HK-2 (cell line): ENCODE measurements at regions not wholly inside any gene's neighbourhood (a gene's known extent, or its start where the extent isn't known, plus 50 kb on each side); places are given as distances from the start of the nearest gene placed in this dataset.
"Not testable (repeated sequence)": the region's sequence is repeated elsewhere in the genome, so short reads cannot be mapped to it uniquely, and the experiment has no call there.

Experiments used
- DNase-seq: peaks from one replicate; pipeline ENCODE4 v3.0.0-alpha.2; 2018; ENCODE audit not compliant: unreplicated experiment

DNA sequence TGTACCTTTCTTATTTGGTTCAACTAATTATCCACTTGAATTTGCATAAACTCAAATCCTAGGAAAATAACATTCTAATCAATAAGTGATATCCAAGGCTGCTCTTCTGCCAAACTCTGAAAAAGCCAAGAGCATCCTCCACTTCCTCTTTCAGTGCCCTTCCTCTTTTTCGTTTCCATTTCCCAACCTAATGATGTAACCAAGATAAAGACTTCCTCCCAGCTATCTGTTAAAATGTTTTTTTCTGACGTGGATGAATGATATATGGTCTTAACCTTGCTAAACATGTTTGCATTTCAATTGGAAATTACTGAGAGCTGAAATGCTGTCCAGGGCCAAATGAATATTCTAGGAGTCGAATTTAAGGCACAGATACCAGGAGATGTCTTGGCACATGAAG, 459.5 kb upstream of the PDE3A start:
- no peak for DNase-seq

DNA sequence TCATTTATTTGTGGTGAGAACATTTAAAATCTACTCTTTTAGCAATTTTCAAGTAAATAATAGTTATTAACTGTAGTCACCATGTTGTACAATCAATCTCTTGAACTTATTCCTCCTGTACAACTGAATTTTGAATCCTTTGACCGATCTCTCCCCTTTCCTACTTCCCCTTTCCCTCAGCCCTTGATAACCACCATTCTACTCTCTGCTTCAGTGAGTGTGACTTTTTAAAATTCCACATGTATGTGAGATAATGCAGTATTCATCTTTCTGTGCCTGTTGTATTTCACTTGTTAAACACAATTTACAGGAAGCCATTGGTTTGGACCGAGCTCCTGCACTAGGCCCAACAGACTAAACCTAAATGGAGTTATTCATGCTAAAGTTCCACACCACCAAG, 458.9 kb upstream of the PDE3A start:
- no peak for DNase-seq

DNA sequence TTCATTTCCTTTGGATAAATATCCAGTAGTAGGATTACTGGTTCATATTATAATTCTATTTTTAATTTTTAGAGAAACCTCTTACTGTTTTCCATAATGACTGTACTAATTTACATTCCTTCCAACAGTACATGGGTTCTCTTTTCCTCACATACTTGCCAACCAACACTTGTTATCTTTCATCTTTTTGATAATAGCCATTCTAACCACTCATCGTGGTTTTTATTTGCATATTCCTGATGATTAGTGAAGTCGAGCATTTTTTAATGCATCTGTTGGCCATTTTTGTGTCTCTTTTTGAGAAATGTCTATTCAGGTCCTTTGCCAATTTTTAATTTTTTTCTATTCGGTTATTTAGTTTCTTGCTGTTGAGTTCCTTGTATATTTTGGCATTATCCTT, 457.7 kb upstream of the PDE3A start:
- no peak for DNase-seq

DNA sequence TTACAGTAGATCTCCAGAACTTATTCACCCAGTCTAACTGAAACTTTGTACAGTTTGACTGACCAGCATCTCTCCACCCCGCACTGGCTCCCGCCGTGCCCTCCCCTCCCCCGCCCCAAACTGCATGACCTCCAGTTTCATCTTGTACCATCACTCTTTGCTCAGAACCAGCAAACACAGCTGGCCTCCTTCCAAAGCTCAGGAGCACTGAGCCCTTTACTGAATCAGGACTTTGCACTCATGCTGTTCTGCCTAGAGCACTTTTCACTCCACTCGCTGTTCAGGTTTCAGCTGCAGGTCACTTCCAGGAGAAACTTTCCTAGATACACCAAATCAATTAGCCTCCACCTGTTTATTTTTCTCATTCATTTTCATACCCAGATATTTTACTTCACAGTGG, 455.3 kb upstream of the PDE3A start:
- DNase-seq, result no peak

DNA sequence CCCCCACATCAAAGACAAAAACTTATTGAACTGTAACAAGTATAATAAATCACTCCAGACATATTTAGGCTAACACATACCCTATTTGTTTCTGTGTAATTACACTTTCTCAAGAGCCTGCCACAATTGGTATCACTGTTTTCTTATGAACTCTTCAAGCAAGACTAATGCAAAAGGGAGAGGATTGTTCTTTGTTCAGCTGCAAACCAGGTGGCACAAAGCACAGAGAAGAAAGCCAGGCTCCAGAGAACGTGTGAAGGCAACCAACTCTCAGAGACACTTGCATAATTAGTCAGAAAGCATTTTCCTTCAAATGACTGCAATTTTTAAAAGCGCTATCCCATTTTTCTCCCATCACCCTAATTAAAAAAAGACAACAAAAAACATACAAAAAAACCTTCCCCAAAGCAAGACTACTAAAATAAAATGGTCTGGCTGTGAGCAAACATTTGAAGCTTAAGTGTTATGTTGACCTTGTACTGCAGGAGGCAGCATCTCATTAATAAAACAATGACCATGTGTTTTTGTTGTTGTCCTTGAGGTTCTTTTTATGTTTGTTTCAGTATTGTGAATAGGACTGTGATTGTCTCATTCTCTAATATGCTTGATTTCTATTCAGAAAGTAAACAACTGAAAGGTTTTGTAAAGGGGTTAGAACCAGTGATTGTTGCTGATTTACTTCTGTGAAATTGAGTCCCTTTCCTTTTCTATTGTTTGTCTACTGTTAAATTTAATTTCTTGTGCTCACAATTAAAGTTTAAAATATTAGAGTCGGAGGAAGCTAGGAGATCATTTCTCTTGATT, 452.7 kb upstream of the PDE3A start:
- no peak for DNase-seq

DNA sequence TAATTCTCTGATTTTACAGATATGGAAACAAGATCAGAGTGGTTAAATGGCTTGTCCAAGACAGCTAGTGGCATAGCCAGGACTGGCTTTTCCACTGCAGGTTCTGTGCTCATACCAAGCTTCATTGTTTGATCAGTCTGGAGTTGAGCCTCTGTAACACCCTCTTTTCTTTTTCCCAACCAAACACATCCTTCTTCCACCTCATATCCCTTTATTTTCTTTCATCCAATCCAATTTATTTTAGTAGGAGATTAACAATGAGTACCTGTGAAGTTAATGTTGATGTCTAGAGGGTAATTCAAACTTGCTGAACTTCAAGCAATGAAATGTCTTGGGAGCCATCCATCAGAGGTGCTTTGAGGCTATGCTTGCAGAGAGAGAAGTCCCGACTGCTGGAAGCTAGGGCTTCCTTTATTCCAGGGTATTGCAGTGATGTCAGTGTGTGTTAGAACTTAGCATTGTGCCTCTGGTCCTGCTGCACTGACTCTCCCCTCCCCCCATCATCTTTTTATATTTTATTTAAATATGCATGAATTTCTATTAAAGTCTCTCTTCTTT, 452.1 kb upstream of the PDE3A start:
- no peak for DNase-seq

DNA sequence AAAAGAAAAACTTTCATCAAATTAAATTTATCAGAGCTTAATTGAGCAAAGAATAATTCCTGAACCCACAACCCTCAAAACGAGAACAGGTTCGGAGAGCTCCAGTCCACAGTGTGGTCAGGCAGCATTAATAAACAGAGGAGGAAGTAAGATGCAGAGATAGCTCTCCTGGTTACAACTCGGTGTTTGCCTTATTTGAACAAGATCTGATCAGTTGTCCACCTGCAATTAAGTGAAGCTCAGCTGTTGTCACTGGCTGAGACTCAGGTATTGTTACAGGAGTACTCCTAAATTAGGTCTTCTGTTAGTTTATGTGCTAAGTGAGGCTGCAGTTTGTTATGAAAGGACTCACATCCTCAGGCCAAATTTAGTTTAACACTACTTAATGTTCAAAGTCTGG, 451.4 kb upstream of the PDE3A start:
- no peak for DNase-seq

DNA sequence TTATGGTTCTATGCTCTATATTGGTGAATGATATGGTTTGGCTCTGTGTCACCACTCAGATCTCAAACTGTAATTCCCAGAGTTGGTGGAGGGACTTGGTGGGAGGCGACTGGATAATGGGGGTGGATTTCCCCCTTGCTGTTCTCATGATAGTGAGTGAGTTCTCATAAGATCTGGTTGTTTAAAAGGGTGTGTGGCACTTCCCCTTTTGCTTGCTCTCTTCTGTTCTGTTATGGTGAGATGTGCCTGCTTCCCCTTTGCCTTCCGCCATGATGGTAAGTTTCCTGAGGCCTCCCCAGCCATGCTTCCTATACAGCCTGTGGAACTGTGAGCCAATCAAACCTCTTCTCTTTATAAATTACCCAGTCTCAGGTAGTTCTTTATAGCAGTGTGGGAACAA, 446.6 kb upstream of the PDE3A start:
- not testable (repeated sequence) for DNase-seq

DNA sequence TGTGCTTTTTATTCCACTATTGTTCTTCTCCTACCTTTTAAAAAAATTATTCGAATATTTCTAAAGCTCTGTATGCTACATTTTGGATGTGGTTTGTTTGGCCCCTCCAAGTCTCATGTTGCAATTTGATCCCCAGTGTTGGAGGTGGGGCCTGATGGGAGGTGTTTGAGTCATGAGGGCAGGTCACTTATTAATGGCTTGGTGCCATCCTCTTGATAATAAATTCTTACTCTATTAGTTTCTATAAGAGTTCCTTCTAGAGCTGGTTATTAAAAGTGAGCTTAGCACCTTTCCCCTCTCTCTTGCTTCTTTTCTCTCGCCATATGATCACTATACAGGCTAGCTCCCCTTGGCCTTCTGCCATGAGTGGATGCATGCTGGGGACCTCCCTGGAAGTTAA, 445.6 kb upstream of the PDE3A start:
- no peak for DNase-seq

DNA sequence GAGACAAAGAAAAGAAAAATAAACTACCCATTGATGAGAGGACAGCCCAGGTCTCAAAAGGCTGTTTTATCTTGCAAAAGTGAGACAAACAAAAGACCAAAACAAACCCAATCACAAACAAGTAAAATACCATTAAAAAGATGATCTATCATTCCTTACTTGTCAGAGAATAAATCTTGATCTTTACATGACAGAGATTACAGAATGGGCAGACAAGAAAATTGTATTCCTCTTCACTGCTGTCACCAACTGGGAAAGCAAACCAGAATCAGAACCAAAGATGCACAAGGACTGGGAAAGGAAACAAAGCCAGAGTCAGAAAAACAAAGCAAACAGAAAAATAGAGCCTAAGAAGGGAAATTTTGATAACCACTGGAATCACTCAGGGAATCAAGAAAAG, 444.0 kb upstream of the PDE3A start:
- no peak for DNase-seq

DNA sequence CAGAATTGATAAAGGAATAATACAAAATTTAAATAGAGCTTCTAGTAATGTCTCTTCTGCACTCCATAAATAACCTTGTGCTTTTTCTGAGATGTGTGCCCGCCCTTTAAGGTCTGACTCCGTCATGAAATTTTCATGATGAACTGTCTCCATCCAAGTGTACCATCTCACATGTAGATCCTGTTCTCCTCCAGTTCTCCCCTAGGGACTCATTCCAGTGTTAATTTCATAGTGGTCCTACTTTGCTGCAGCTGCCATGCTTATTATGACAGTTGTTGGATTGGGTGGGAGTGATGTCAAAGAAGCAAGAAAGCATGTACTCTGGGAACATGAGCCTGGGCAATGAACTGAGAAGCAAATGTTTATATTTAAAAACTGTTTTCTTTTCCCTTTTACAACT, 442.5 kb upstream of the PDE3A start:
- DNase-seq, result no peak

DNA sequence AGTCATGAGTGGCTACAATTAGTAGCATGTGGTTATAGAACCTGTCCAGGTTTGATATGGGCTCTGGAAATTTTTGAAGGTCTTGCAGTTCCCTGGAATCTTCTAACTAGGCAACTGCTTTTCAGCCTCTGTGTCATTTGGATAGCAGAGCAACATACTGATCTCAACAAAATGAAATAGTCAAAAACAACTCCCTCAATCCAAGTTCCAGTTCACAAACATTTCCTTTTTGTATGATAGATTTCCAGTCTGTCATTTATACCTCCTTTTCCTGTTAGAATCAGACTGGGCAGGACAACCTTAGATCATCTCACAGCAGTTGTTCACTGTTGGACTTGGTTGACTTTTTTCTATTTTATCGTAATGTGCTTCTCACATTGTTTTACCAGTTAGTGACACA, 442.1 kb upstream of the PDE3A start:
- DNase-seq, result no peak

DNA sequence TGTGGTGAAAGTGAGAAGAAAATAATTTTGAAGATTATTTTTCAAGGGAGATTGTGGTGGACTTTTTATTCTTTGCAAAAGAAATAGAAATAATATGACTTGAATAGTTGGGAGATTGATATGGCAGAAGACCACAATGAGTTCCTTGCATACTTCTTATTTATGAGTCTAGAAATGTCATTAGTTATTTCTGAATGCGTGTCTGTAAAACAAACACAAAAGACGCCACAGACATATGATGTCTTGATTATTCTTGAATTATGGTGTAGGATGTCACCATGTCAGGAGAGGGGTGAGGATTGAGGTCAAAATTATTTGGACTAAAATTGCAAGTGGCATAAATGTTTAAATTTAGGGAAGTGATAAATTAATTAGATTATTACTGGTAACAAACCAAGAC, 440.7 kb upstream of the PDE3A start:
- no peak for DNase-seq

DNA sequence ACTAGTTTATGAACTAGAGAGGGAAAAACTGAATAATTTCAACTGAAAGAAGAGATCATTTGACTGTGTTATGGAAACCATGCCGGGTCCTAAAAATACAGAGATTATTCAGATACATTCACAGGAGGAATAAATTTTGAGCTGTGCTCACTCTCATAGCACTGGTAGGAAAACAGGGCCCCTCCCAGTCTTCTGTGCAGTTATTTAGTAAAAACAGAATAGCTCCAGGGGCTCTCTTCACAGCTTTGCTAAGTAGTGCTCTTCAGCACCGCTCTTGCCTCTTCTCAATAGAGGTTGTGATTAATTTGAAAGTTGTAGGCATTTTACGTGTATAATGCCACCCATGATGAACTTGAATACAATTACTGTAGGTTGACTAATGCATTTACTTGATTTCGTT, 435.9 kb upstream of the PDE3A start:
- DNase-seq, result no peak

DNA sequence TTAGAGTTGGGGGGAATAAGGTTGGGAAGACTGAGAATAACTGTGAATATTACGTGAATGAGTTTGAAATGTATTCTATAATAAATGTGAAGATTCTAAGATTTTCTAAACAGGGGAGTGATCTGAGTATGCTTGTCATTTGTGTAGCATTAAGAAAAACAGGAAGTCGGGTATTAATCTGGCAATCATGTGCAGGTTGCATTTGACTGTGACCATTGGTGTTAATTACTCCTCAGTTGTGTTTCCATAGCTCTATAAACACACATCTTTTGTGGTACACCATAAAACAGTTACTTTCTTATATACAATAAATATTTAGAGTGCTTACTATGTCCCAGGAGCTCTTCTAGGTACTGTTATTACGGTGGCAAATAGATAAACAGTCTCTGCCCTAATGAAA, 434.4 kb upstream of the PDE3A start:
- DNase-seq, result no peak

DNA sequence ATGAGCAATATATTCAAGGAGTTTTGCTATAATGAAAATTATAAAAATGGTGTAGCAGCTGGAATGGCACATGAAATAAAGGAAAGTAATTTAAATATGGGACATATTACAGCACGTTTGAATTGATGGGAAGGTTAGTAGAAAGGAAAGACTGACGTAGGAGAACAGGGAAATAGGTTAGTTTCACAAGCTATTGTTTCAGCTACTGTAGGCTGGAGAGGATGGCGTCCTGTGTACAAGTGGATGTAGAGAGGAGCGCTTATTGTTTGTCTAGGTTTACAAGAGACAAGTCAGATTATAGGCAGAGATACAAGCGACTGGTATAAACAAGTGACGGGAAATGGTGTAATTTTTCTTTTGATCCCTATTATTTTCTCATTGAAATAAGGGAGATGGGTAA, 431.2 kb upstream of the PDE3A start:
- DNase-seq, result no peak

DNA sequence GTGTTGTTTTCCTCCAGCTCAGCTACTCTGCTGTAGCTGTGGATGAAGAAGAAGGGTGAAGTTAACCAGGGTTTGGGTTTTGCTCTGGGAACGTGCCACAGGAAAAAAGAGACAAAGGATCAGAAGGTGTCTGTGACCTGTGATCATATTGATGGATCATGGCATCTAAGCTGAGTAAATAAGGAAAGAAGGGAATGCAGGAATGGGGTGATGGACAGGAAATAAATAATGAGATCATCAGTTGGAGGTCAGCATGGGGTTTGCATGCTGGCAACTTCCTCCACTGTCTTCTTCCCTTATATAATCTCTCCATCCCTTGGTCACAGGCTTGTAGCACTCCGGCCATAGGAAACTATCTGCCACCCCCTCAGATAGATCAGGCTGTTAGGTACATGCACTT, 430.3 kb upstream of the PDE3A start:
- no peak for DNase-seq

DNA sequence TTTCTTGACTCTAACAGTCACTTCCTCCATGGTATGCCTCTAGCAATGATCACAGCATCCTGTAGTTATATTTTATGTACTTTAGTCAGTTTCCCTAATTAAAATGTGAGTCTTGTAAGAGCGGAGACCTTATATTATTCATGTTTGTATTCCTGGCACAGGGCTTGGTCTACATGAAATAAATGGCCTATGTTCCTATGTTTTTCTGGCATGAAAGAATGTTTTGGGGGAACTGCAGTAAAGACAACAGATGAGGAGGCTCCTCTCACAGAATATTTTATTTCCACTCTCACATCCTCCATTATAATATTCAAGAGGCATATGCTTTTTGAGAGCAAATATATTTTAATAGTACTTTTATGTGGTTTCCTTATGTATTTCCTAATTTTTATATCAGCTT, 429.8 kb upstream of the PDE3A start:
- DNase-seq, result no peak

DNA sequence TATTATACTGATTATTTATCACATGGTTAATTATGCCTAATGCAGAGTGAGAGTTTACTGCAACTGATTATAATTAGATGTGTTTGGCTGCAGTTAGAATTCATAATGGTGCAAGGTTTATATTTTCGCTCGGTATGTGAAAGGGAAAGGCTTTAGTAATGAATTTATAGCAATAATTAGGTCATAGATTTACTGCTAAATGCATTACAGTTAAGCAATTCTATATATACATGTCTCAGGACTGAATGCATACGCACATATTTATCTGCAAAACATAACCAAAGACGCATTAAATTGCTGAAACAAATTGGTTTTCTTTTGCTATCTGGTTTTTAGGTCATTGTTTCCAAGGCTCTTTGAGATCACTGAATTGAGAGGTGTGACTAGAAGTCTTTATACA, 428.1 kb upstream of the PDE3A start:
- DNase-seq, result no peak

DNA sequence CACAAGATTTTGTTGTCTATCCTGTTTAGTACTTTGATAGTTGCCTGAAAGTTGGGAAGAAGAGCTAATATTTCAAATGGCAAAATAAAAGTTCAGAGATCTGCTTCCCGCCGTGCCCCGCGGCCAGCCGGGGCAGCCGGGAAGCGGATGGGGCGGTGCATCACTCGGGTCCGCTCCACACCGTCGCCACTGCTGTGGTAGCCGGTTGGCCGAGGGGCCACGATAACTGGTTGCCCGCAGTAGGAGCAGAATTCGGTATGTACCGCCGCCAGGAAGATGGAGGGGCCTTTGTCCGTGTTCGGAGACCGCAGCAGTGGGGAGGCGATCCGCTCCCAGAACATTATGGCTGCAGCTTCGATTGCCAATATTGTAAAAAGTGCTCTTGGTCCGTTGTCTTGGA, 427.2 kb upstream of the PDE3A start:
- no peak for DNase-seq

DNA sequence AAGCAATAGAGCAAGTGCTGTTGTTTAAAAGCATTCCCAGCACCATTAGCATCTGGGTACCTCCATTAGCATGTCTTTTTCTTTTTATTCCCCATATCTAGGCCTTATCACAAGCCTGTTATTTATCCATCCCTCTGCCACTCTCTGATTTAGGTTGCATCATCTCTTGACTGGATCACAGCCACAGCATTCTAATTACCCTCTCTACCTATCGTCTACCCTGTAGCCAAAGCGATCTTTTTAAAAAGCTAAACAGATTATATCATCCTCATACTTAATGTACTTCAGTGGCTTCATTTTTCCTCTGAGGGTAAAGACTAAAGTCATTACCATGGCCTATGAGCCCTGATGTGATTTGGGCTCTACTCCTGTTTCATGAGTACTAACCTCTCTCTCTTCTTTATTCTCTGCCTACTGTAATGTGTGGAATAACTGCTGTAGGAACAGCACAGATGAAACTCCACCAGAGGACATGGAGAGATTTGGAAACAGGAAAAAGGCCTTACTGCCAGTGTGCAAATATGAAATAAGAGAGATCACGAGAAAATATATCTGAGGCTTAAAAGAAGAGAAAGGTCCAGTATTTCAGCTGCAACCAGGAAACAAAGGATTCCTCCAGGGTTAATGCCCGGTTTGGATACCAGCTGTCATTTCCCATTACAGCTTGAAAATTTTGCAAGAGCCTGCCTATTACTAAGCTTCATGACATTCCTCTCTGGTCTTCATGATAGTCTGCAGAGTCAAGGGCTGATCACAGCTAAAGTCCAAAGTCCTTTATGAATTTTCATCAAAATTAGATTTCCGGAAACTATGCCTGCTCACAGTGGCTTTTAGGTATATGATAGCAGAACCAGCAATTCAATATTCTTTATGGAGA, 422.5 kb upstream of the PDE3A start:
- DNase-seq, result no peak

DNA sequence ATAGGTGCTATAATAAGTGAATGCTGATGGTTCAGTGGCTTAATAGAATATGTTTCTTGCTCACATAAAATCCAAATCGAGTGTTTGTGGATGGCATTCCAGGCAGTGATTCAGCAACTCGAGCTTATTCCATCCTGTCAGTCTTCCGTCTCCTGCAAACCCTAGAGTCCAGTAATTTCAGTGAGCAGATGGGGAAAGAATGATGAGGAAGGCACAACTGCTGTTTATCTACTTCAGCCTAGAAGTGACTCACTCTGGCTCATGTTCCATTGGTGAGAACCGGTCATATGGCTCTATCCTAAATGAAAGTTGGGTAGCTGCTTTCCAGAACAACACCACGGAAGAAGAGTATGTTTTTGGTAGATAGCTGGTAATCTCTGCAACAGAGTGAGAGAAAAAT, 421.8 kb upstream of the PDE3A start:
- peak; percentile 8 for DNase-seq

DNA sequence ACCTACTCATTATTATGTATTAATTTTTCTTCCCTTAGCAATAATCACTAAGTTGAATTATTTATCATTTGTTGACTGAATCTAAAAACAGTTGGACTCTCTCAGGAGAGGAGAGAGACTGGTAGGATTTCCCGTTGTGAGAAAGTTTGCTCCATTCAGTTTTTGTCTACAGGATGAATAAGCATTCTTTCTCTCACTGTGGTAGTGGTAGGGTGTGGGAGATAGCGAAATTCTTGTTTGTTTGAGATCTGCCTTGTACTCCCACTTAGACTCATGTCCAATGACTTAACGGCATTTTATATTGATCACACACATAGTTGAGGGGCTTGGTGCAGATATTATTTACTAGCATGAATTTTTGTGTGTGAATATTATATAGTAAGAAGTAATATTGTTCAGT, 421.0 kb upstream of the PDE3A start:
- DNase-seq, result no peak
